IMR-90 (cell line): ENCODE measurements at regions not wholly inside any gene's neighbourhood (a gene's known extent, or its start where the extent isn't known, plus 50 kb on each side); places are given as distances from the start of the nearest gene placed in this dataset.

ENCODE experiments used
- ATAC-seq: fragments of 200-7000 bp; cut with Tn5 transposase; 2 replicates; pipeline ENCODE4 v1.9.1; 2020; ENCODE audit warnings: low read depth, mild to moderate bottlenecking, moderate library complexity
- BruUV-seq: library from RNA; stranded (reverse); fragments of 400-500 nt; replicated peaks from 2 replicates; lab custom pipeline; 2021; lab: Mats Ljungman, UMichigan
- CTCF ChIA-PET: fragments of 300-600 bp; formaldehyde crosslinking; extraction: SDS; loops from one replicate; lab custom pipeline; 2021; ENCODE audit warnings: antibody characterized with exemption; lab: Yijun Ruan, JAX
- POLR2A ChIA-PET: fragments of 300-600 bp; sonication (Branson Sonifier 250); formaldehyde crosslinking; loops from one replicate; lab custom pipeline; 2022; ENCODE audit warnings: antibody characterized with exemption; ENCODE audit not compliant: unreplicated experiment; lab: Charles Lee
- DNase-seq: peaks from one replicate; pipeline ENCODE4 v3.0.0; 2013
- H2AFZ ChIP-seq: replicated peaks from 2 replicates; pipeline ENCODE3; 2013; ENCODE audit warnings: low read length, mild to moderate bottlenecking; ENCODE audit not compliant: poor library complexity
- H2AK5ac ChIP-seq: 2 replicates; pipeline ENCODE4 v1.6.1; 2013; ENCODE audit warnings: low read depth, low read length, inconsistent platforms
- H2AK9ac ChIP-seq: replicated peaks from 2 replicates; pipeline ENCODE3; 2013; ENCODE audit warnings: mild to moderate bottlenecking, low read depth, low read length, moderate library complexity; ENCODE audit not compliant: poor library complexity
- H2BK120ac ChIP-seq: 2 replicates; pipeline ENCODE4 v1.6.1; 2013; ENCODE audit warnings: low read depth, low read length, inconsistent platforms
- H2BK15ac ChIP-seq: 3 replicates; pipeline ENCODE4 v1.6.1; 2013; ENCODE audit warnings: low read depth, low read length, inconsistent platforms
- H2BK20ac ChIP-seq: 2 replicates; pipeline ENCODE4 v1.6.1; 2013; ENCODE audit warnings: low read depth, mild to moderate bottlenecking, inconsistent platforms, low read length, moderate library complexity
- H2BK5ac ChIP-seq: 2 replicates; pipeline ENCODE4 v1.6.1; 2013; ENCODE audit warnings: mild to moderate bottlenecking, low read depth, low read length, inconsistent platforms; ENCODE audit not compliant: poor library complexity, severe bottlenecking
- H3K14ac ChIP-seq: replicated peaks from 2 replicates; pipeline ENCODE4 v1.6.1; 2013; ENCODE audit warnings: low read depth, low read length, inconsistent platforms
- H3K18ac ChIP-seq: 2 replicates; pipeline ENCODE4 v1.6.1; 2013; ENCODE audit warnings: low read depth, low read length, control low read depth
- H3K23ac ChIP-seq: 2 replicates; pipeline ENCODE4 v1.6.1; 2013; ENCODE audit warnings: low read depth, low read length, inconsistent platforms
- H3K27ac ChIP-seq: 2 replicates; pipeline ENCODE4 v1.5.1; 2013; ENCODE audit warnings: mild to moderate bottlenecking, control low read depth, low read length; ENCODE audit not compliant: insufficient read depth
- H3K27me3 ChIP-seq: 2 replicates; pipeline ENCODE4 v1.6.1; 2013; ENCODE audit warnings: low read length; ENCODE audit not compliant: control insufficient read depth, insufficient read depth
- H3K36me3 ChIP-seq: 2 replicates; pipeline ENCODE4 v1.6.1; 2013; ENCODE audit warnings: low read length, mixed read lengths; ENCODE audit not compliant: control insufficient read depth, insufficient read depth
- H3K4ac ChIP-seq: 2 replicates; pipeline ENCODE4 v1.6.1; 2013; ENCODE audit warnings: low read depth, low read length, inconsistent platforms
- H3K4me1 ChIP-seq: 2 replicates; pipeline ENCODE4 v1.6.1; 2013; ENCODE audit warnings: low read length, mixed read lengths; ENCODE audit not compliant: control insufficient read depth, insufficient read depth
- H3K4me2 ChIP-seq: 2 replicates; pipeline ENCODE4 v1.6.1; 2013; ENCODE audit warnings: low read depth, mild to moderate bottlenecking, control low read depth, low read length, moderate library complexity
- H3K4me3 ChIP-seq: 2 replicates; pipeline ENCODE4 v1.5.1; 2013; ENCODE audit warnings: low read depth, mild to moderate bottlenecking, control low read depth, low read length, moderate library complexity; ENCODE audit not compliant: insufficient read depth
- H3K56ac ChIP-seq: 2 replicates; pipeline ENCODE4 v1.6.1; 2013; ENCODE audit warnings: low read length, inconsistent platforms; ENCODE audit not compliant: insufficient read depth; ENCODE audit errors: extremely low read depth
- H3K79me1 ChIP-seq, 2 experiments: 2 replicates each; pipeline ENCODE4 v1.6.1; 2013; ENCODE audit warnings: low read length in 2 of 2, inconsistent platforms in 1 of 2, low read depth in 1 of 2
- H3K9ac ChIP-seq: 2 replicates; pipeline ENCODE4 v1.6.1; 2013; ENCODE audit warnings: low read depth, low read length, control low read depth
- H3K9me1 ChIP-seq: 2 replicates; pipeline ENCODE4 v1.6.1; 2013; ENCODE audit warnings: low read length, inconsistent platforms; ENCODE audit not compliant: insufficient read depth
- H3K9me3 ChIP-seq: 2 replicates; pipeline ENCODE4 v1.6.1; 2013; ENCODE audit warnings: low read length; ENCODE audit not compliant: control insufficient read depth, insufficient read depth
- H4K20me1 ChIP-seq: 2 replicates; pipeline ENCODE4 v1.6.1; 2013; ENCODE audit warnings: low read length, inconsistent platforms; ENCODE audit not compliant: insufficient read depth
- H4K5ac ChIP-seq: 2 replicates; pipeline ENCODE4 v1.6.1; 2013; ENCODE audit warnings: mild to moderate bottlenecking, low read depth, low read length, control low read depth
- H4K8ac ChIP-seq, 2 experiments: 2 replicates each; pipeline ENCODE4 v1.6.1; 2013; ENCODE audit warnings: low read depth in 2 of 2, low read length in 2 of 2, control low read depth in 1 of 2, inconsistent platforms in 1 of 2
- H4K91ac ChIP-seq: 2 replicates; pipeline ENCODE4 v1.6.1; 2013; ENCODE audit warnings: low read depth, low read length, inconsistent platforms; ENCODE audit not compliant: insufficient read depth
- BHLHE40 ChIP-seq: fragments of 150-350 bp; IDR thresholded peaks from 2 replicates; pipeline ENCODE4 v1.6.1; 2016; ENCODE audit warnings: mild to moderate bottlenecking, low read depth, low read length
- CEBPB ChIP-seq: IDR thresholded peaks from 2 replicates; pipeline ENCODE4 v1.6.1; 2012; ENCODE audit warnings: low read depth, low read length, improper control_type of control experiment
- CHD1 ChIP-seq: IDR thresholded peaks from 2 replicates; pipeline ENCODE4 v1.6.1; 2012; ENCODE audit warnings: low read depth, low read length, improper control_type of control experiment
- FOS ChIP-seq: fragments of 150-350 bp; IDR thresholded peaks from 2 replicates; pipeline ENCODE4 v1.6.1; 2016; ENCODE audit warnings: low read depth, low read length
- MAFK ChIP-seq: IDR thresholded peaks from 2 replicates; pipeline ENCODE4 v1.6.1; 2012; ENCODE audit warnings: low read depth, low read length, improper control_type of control experiment
- MAZ ChIP-seq: IDR thresholded peaks from 2 replicates; pipeline ENCODE4 v1.6.1; 2012; ENCODE audit warnings: low read depth, mild to moderate bottlenecking, low read length, improper control_type of control experiment, moderate library complexity, borderline replicate concordance
- MXI1 ChIP-seq: IDR thresholded peaks from 2 replicates; pipeline ENCODE4 v1.6.1; 2012; ENCODE audit warnings: low read depth, mild to moderate bottlenecking, low read length, moderate library complexity, borderline replicate concordance
- NFE2L2 ChIP-seq: fragments of 150-350 bp; IDR thresholded peaks from 2 replicates; pipeline ENCODE4 v1.6.1; 2016; ENCODE audit warnings: low read depth, mild to moderate bottlenecking, low read length
- POLR2A ChIP-seq: IDR thresholded peaks from 2 replicates; pipeline ENCODE4 v1.6.1; 2012; ENCODE audit warnings: mild to moderate bottlenecking, low read depth, low read length
- RAD21 ChIP-seq: IDR thresholded peaks from 2 replicates; pipeline ENCODE4 v1.6.1; 2012; ENCODE audit warnings: low read length, improper control_type of control experiment
- RCOR1 ChIP-seq: IDR thresholded peaks from 2 replicates; pipeline ENCODE4 v1.6.1; 2012; ENCODE audit warnings: mild to moderate bottlenecking, low read length, improper control_type of control experiment; ENCODE audit not compliant: insufficient replicate concordance
- RFX5 ChIP-seq: IDR thresholded peaks from 2 replicates; pipeline ENCODE4 v1.8.0; 2012; ENCODE audit warnings: low read depth, mild to moderate bottlenecking, low read length, moderate library complexity
- SMC3 ChIP-seq: fragments of 150-350 bp; IDR thresholded peaks from 2 replicates; pipeline ENCODE4 v1.6.1; 2016; ENCODE audit warnings: low read depth, mild to moderate bottlenecking, antibody characterized with exemption, low read length, moderate library complexity
- dilution Hi-C: fragments of 300-500 bp; cut with HindIII; formaldehyde crosslinking; loops from one replicate; pipeline ENCODE4 v1.14.3; 2018; ENCODE audit warnings: low sequenced_read_pairs; ENCODE audit not compliant: unreplicated experiment
- in situ Hi-C: fragments of 300-500 bp; cut with MboI; formaldehyde crosslinking; loops from 3 replicates; pipeline ENCODE4 v1.14.3; 2019; ENCODE audit warnings: low sequenced_read_pairs, inconsistent platforms, mixed read lengths
- intact Hi-C: fragments of 100-400 bp; cut with micrococcal nuclease; formaldehyde crosslinking; loops from 2 replicates; pipeline ENCODE4 v1.10.0; 2022
- TF ChIP-seq, protein P1 (sequence below): conservative IDR thresholded peaks from 2 replicates; pipeline ENCODE4 v1.5.1; 2012; ENCODE audit warnings: mild to moderate bottlenecking, low read depth, low read length, improper control_type of control experiment
- TF ChIP-seq, protein P2 (sequence below): fragments of 150-350 bp; IDR thresholded peaks from 2 replicates; pipeline ENCODE4 v1.6.1; 2016; ENCODE audit warnings: low read depth, mild to moderate bottlenecking, low read length, moderate library complexity, borderline replicate concordance
- TF ChIP-seq, protein P3 (sequence below): fragments of 150-350 bp; IDR thresholded peaks from 2 replicates; pipeline ENCODE4 v1.6.1; 2017; ENCODE audit warnings: mild to moderate bottlenecking, antibody characterized with exemption, low read length, low read depth

DNA sequence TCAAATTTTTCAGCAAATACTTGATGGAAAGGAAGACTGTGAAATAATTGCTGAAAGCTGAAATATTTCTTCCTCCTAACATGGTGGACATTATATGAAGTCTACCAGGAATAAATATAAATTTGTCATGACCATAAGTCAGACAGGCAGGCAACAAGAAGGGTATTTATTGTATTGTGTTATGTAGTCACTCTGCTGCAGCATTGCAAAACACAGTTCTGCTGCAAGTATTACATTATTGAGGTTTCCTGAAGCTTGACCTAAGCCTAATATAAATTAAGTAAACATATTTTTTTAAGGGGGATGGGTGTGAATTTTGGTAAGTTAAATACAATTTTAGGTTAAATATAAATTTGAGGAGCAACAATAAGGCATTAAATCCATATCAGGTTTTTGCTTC is 60.2 kb upstream of the MAOA start:
- Histone ChIP-seq H4K20me1 (no peaks in the 10 kb centered on the region), H3K56ac (no peak overlapping the region), H4K91ac (no peak overlapping the region), H3K9me1 (no peaks in the 10 kb centered on the region), H2AFZ (no peak overlapping the region), H3K4me1 (no peaks in the 10 kb centered on the region), H3K4me3 (no peak overlapping the region), H2BK120ac (no peak overlapping the region), H2BK15ac (no peak overlapping the region), H3K27me3 (no peaks in the 10 kb centered on the region; the same call in 1 of the 2 replicates), H2BK5ac (no peak overlapping the region), H3K79me1 (no peaks in the 10 kb centered on the region), H4K5ac (no peak overlapping the region), H3K4me2 (no peak overlapping the region), H4K8ac (no peak overlapping the region), H3K18ac (no peak overlapping the region), H3K36me3 (no peaks in the 10 kb centered on the region), H3K9ac (no peak overlapping the region), H3K14ac (no peak overlapping the region), H2AK5ac (no peak overlapping the region), H3K9me3 (no peaks in the 10 kb centered on the region), H2AK9ac (no peak overlapping the region), H2BK20ac (no peak overlapping the region), H3K23ac (no peak overlapping the region), H3K4ac (no peak overlapping the region), H3K27ac (no peak overlapping the region)
- no peak for TF ChIP-seq CEBPB
- TF ChIP-seq NFE2L2, result no peak
- no peak for TF ChIP-seq RAD21
- no peak for TF ChIP-seq SMC3
- TF ChIP-seq POLR2A, result no peak
- TF ChIP-seq, protein P1, sequence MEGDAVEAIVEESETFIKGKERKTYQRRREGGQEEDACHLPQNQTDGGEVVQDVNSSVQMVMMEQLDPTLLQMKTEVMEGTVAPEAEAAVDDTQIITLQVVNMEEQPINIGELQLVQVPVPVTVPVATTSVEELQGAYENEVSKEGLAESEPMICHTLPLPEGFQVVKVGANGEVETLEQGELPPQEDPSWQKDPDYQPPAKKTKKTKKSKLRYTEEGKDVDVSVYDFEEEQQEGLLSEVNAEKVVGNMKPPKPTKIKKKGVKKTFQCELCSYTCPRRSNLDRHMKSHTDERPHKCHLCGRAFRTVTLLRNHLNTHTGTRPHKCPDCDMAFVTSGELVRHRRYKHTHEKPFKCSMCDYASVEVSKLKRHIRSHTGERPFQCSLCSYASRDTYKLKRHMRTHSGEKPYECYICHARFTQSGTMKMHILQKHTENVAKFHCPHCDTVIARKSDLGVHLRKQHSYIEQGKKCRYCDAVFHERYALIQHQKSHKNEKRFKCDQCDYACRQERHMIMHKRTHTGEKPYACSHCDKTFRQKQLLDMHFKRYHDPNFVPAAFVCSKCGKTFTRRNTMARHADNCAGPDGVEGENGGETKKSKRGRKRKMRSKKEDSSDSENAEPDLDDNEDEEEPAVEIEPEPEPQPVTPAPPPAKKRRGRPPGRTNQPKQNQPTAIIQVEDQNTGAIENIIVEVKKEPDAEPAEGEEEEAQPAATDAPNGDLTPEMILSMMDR, result no peak
- TF ChIP-seq MAFK, result no peak
- no peak for TF ChIP-seq RCOR1
- TF ChIP-seq MXI1, result no peak
- no peak for TF ChIP-seq MAZ
- TF ChIP-seq RFX5, result no peak
- no peak for TF ChIP-seq CHD1
- TF ChIP-seq BHLHE40, result no peak
- TF ChIP-seq, protein P2, sequence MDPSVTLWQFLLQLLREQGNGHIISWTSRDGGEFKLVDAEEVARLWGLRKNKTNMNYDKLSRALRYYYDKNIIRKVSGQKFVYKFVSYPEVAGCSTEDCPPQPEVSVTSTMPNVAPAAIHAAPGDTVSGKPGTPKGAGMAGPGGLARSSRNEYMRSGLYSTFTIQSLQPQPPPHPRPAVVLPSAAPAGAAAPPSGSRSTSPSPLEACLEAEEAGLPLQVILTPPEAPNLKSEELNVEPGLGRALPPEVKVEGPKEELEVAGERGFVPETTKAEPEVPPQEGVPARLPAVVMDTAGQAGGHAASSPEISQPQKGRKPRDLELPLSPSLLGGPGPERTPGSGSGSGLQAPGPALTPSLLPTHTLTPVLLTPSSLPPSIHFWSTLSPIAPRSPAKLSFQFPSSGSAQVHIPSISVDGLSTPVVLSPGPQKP, result no peak
- TF ChIP-seq FOS, result no peak
- TF ChIP-seq, protein P3, sequence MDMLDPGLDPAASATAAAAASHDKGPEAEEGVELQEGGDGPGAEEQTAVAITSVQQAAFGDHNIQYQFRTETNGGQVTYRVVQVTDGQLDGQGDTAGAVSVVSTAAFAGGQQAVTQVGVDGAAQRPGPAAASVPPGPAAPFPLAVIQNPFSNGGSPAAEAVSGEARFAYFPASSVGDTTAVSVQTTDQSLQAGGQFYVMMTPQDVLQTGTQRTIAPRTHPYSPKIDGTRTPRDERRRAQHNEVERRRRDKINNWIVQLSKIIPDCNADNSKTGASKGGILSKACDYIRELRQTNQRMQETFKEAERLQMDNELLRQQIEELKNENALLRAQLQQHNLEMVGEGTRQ, result no peak
- intact Hi-C loops, result no loop called here
- dilution Hi-C loops, result no loop called here
- POLR2A ChIA-PET, result no interaction called here
- ATAC-seq (no peak), DNase-seq (no peak)
- CTCF ChIA-PET, result no interaction called here
- BruUV-seq, result no TSS peak
- in situ Hi-C loops, result no loop called here
